Transverse colon (tissue), 4 donors: ENCODE measurements at regions not wholly inside any gene's neighbourhood (a gene's known extent, or its start where the extent isn't known, plus 50 kb on each side); places are given as distances from the start of the nearest gene placed in this dataset.

ENCODE experiments used
- CTCF ChIP-seq, 5 experiments: fragments of 200-600 bp in 3 of 5; fragments of 450-650 bp in 2 of 5; sonication (generic) in 3 of 5; IDR thresholded peaks; 1 replicate in 2 of 5; 2 replicates in 3 of 5; pipeline ENCODE4 v1.5.1; 2016 to 2017; ENCODE audit warnings: antibody characterized with exemption in 5 of 5, inconsistent platforms in 3 of 5, mild to moderate bottlenecking in 2 of 5, moderate library complexity in 1 of 5
- EP300 ChIP-seq: sonication (generic); formaldehyde crosslinking; IDR thresholded peaks from one replicate; pipeline ENCODE4 v1.6.1; 2017; ENCODE audit warnings: antibody characterized with exemption, low read depth
- POLR2A ChIP-seq: fragments of 450-650 bp; IDR thresholded peaks from one replicate; pipeline ENCODE4 v1.6.1; 2016; ENCODE audit warnings: antibody characterized with exemption, mild to moderate bottlenecking, moderate library complexity
- POLR2AphosphoS5 ChIP-seq, 3 donors: sonication (generic); formaldehyde crosslinking; IDR thresholded peaks; one replicate each; pipeline ENCODE4 v1.6.1; 2016; ENCODE audit warnings: antibody characterized with exemption in 3 of 3

DNA sequence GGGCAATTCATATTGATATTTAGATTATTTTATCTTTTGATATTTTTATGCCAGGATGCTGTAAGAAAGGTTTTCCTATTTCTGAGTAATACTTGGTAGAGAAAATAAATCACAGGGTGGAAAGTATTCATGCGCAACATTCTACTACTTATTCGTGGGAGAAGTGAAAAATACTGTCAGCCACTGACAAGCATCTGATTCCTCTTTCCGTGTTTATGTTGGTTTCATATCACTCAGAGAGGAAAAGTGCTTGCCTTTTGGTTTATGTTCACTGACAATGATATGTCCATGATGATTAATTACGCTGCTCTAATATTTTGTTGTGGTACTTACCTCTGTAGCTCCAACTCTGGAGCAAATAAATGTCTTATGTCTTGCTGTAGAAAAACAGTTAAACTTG lies 429.4 kb downstream of the EDEM1 start:
- TF ChIP-seq CTCF (IDR thresholded peaks at IDR 0.05) (no peak), POLR2A (no peak), EP300 (no peak), POLR2AphosphoS5 (IDR thresholded peaks at IDR 0.05) (no peak)
